ENCODE measurements at regions not wholly inside any gene's neighbourhood (a gene's known extent, or its start where the extent isn't known, plus 50 kb on each side); places are given as distances from the start of the nearest gene placed in this dataset.

- no peak for TF ChIP-seq CTCF (IDR thresholded peaks at IDR 0.05)
- TF ChIP-seq POLR2A (IDR thresholded peaks at IDR 0.05), result no peak
These were observed 189.2 kb upstream of the MGAT4C start for GRCh38 chr12:86445356-86445755.
